Left renal pelvis (tissue), 4 donors: ENCODE measurements at regions not wholly inside any gene's neighbourhood (a gene's known extent, or its start where the extent isn't known, plus 50 kb on each side); places are given as distances from the start of the nearest gene placed in this dataset.
A peak's percentile ranks its signal among the peaks of the same experiment; 100 is the strongest.

Source experiments
- DNase-seq, 4 donors: peaks; one replicate each; pipeline ENCODE4 v3.0.0-alpha.2; 2013; ENCODE audit warnings: low read depth in 4 of 4, low spot score in 3 of 4

GRCh38 chr4:18394656-18395055, 373.1 kb upstream of the LCORL start:
- no peak for DNase-seq

- DNase-seq = no peak
Measured at GRCh38 chr4:18391354-18391728, 369.8 kb upstream of the LCORL start.

GRCh38 chr4:18390655-18391353, 369.2 kb upstream of the LCORL start:
- DNase-seq = no peak

- no peak for DNase-seq
Measured at GRCh38 chr4:18389115-18389514, 367.6 kb upstream of the LCORL start.

- DNase-seq = no peak
Measured at GRCh38 chr4:18388039-18388438, 366.5 kb upstream of the LCORL start.

- DNase-seq = no peak
Measured at GRCh38 chr4:18381186-18381585, 359.6 kb upstream of the LCORL start.

GRCh38 chr4:18369561-18369960, 348.0 kb upstream of the LCORL start:
- no peak for DNase-seq

GRCh38 chr4:18366892-18367291, 345.3 kb upstream of the LCORL start:
- DNase-seq = peak in 1 of 4 donors; percentile 11

- no peak for DNase-seq
Measured at GRCh38 chr4:18366136-18366535, 344.6 kb upstream of the LCORL start.

- no peak for DNase-seq
Measured at GRCh38 chr4:18343581-18343980, 322.0 kb upstream of the LCORL start.

GRCh38 chr4:18342847-18343246, 321.3 kb upstream of the LCORL start:
- no peak for DNase-seq

- no peak for DNase-seq
Measured at GRCh38 chr4:18321956-18322530, 300.5 kb upstream of the LCORL start.

- no peak for DNase-seq
Measured at GRCh38 chr4:18319431-18319830, 297.9 kb upstream of the LCORL start.

GRCh38 chr4:18318682-18319388, 297.3 kb upstream of the LCORL start:
- peak in 1 of 4 donors; percentile 5 for DNase-seq

- no peak for DNase-seq
Measured at GRCh38 chr4:18314731-18315130, 293.2 kb upstream of the LCORL start.

- DNase-seq = no peak
Measured at GRCh38 chr4:18297684-18298083, 276.1 kb upstream of the LCORL start.

GRCh38 chr4:18296411-18296810, 274.9 kb upstream of the LCORL start:
- no peak for DNase-seq

GRCh38 chr4:18294846-18295245, 273.3 kb upstream of the LCORL start:
- DNase-seq = no peak

GRCh38 chr4:18294021-18294420, 272.5 kb upstream of the LCORL start:
- no peak for DNase-seq

GRCh38 chr4:18292411-18292810, 270.9 kb upstream of the LCORL start:
- DNase-seq = no peak

GRCh38 chr4:18291981-18292380, 270.4 kb upstream of the LCORL start:
- DNase-seq = no peak

- peak in 1 of 4 donors; percentile 1 for DNase-seq
Measured at GRCh38 chr4:18291256-18291655, 269.7 kb upstream of the LCORL start.
